ENCODE measurements at regions not wholly inside any gene's neighbourhood (a gene's known extent, or its start where the extent isn't known, plus 50 kb on each side); places are given as distances from the start of the nearest gene placed in this dataset.

GRCh38 chr13:74767050-74767449 is 632.8 kb upstream of the KLF12 start:
- TF ChIP-seq POLR2AphosphoS5 (IDR thresholded peaks at IDR 0.05; ENCODE audit: low read depth, low read length) (no peak), MAFK (IDR thresholded peaks at IDR 0.05; ENCODE audit: low read depth, low read length) (no peak), ASH2L (IDR thresholded peaks at IDR 0.05; ENCODE audit: low read length) (no peak), NANOG (IDR thresholded peaks at IDR 0.05; ENCODE audit: insufficient read depth, low read depth, low read length, poor library complexity, severe bottlenecking) (no peak), FOSL1 (IDR thresholded peaks at IDR 0.05; ENCODE audit: insufficient read depth, low read depth, low read length) (no peak), RNF2 (IDR thresholded peaks at IDR 0.05; ENCODE audit: borderline replicate concordance, low read depth, low read length, missing control alignments, poor library complexity, severe bottlenecking) (no peak), POLR2A (IDR thresholded peaks at IDR 0.05; ENCODE audit: control extremely low read depth in 1 of 2, low read depth in 2 of 2, low read length in 2 of 2) (no peak), CTCF (IDR thresholded peaks at IDR 0.05; ENCODE audit: control extremely low read depth in 1 of 3, insufficient read depth in 1 of 3, low read depth in 1 of 3, low read length in 3 of 3) (no peak)
